HG03103 (cell line): ENCODE measurements at regions not wholly inside any gene's neighbourhood (a gene's known extent, or its start where the extent isn't known, plus 50 kb on each side); places are given as distances from the start of the nearest gene placed in this dataset.

ENCODE experiments used
- ATAC-seq: cut with Tn5 transposase; IDR thresholded peaks from one replicate; pipeline ENCODE4 v1.9.1; 2021; ENCODE audit warnings: low read depth; ENCODE audit not compliant: unreplicated experiment

DNA sequence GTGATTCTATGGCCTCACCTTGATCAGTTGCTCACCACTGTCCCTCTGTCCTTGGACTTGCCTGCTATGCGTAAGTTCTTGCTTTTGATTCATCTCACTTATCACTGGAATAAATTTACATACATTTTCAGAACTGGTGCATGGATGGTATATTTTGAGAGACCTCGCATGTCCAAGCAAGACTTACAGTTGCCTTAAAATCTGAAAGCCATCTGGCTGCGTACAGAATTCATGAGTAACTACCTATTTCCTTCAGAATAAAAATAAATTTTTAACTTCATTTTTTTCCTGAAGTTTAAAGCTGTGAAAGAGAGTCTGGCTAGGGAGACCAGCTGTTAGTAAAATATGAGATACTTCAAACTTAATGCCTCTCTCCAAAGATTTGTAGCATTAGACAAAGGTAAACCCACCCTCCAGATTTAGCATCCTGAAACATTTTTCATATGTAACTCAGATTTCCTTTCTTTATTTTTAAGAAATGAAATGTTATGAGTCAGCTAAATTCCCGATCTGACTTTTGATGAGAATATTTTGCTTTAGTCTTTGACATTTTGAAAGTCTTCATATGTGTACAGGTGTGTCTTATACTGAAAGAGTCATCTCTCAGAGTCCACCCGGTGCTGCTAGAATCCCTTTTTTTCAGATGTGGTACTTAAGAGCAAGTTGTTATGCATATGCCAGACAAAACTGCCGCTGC, 136.4 kb upstream of the CELF2 start:
- no peak for ATAC-seq

DNA sequence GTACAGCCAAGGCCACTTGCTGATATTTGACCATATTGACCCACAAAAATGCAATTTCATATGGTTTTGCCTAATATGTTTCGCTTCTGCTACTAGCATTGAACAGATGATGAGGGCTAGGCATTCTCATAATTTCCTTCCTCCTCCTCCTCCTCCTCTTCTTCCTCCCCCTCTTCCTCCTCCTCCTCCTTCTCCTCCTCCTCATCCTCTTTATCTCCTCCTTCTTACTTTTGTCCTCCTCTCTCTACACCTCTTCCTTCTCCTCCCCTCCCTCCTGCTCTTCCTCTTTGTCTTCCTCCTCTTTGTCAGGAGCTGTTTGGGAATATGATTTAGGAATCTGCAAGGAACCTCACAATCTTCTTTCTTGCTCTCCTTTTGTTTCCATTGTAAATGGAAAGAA, 133.9 kb upstream of the CELF2 start:
- ATAC-seq = no peak

DNA sequence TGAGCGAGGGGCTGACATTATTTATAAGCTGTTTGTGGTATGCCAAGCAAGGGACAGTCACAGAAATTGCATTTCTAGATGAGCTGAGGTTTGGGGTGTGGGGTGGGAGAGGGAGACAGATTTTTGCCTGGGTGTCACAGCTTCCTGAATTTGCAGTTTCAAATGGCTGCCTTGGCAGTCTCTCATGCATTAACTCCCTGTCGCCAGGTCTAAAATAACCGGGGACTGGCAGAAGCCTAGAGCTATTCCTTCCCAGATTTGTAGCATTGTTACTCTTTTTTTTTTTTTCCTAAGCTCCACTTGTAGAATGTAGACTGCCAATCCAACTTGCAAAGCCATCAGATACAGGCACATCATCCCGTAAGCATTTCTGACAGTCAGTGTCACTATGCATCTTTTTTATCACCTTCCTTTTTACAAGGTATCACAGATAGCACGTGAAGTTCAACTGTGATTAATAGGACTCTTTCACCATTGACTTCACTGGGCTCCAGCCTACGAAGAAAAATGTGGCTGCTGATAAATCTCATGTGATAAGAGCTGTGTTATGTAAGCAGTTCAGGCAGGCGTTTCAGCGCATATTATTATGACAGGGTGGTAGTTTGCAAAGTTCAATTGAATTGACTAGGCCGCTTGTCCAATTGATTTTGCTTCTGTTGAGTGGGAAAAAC, 130.7 kb upstream of the CELF2 start:
- ATAC-seq = no peak

DNA sequence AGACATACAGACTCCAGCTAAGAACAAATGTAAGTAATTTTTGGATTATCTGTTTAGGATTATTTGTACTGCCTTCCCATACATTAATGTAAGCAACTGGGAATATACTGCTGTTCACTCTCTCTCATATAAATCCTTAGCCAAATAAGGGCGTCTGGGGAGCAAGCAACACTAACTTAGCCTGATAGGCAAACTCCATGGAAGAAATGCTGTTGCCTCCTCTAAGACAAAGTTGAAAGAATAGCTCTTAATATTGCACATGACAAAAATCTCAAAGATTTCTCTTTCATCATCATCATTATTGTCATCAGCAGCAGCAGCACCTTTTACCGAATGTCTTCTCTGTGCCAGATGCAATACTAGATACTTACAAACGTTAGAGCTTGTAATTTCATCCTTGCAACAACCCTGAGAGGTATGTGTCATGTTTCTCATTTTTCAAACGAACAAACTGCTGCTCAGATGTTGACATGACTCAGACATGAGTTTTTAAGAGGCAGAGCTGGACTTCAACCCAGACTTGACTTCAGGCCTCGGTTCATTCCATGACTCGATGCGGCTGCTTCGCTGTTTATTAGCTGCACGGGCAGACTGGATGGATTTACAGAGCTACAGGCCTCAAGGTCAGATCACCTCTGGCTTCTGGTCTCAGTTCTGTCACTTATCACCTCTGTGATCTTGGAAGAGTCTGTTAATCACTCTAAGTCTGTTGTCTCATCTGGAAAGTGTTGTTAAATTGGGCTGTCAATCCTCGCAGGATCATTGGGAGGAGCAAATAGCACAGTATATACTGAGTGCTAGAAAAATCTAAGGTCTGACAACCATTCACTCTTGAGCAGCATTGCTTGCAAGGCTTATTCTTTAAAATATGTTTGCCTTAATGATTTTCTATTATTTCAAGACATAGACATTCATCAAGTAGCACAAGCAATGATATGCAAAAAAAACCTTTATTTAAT, 126.3 kb upstream of the CELF2 start:
- ATAC-seq = no peak

DNA sequence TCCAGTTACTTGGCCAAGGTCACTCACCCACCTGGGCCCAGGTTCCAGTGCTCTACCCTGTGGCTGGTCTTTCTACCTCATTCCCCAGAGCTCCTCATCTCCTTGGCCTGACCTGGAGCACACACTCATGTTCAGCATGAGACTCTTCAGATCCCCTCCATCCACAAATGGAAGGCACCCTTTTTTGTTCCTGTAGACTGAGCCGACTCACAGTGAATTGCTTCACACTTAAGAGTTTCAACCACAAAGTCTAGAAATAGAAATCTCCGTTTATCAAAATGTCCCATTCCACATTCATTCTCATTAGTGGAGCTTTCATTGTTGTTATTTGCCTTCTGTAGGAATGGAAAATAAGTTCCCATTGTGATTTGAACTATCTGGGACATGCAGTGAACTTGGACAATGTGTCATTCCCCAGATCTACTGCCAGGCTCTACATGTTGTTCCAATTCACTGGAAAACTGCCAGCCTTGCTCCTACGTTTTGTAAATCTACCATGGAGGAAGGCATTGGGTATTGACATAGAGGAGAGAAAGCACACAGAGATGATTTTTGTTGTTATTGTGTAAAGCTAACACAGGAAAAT, 125.3 kb upstream of the CELF2 start:
- ATAC-seq = no peak

DNA sequence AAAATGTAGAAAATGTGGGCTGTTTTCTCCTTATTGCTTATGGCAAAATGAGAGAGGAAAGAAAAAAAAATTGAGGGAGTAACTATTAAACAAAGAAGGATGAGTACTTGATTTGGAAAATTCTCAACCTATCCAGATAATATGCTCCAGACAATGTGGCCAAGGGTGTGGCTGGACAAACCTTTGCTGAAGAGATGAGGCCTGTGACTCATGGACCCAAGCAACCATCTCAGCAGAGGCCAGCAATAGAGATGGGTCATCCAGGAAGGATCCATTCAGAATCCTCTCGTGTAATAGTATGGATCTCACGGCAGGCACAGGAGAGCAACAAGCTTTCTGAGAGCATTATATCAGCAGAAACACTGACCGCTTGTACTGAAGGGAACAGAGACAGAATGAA, 120.3 kb upstream of the CELF2 start:
- ATAC-seq = no peak

DNA sequence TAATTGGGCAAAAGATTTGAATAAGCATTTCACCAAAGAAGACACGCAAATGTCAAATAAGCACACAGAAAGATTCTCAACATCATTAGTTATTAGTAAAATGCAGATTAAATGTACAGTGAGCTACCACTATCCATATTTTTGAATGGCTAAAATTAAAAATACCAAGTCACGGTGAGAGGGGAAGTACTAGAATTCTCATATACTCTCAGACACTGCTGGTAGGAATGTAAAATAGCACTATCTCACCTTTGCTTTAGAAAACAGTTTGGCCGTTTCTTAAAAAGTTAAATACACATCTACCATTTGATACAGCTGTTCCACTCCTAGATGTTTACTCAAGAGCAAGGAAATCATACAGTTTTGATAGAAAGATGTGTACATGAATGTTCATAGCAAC, 115.8 kb upstream of the CELF2 start:
- no peak for ATAC-seq

DNA sequence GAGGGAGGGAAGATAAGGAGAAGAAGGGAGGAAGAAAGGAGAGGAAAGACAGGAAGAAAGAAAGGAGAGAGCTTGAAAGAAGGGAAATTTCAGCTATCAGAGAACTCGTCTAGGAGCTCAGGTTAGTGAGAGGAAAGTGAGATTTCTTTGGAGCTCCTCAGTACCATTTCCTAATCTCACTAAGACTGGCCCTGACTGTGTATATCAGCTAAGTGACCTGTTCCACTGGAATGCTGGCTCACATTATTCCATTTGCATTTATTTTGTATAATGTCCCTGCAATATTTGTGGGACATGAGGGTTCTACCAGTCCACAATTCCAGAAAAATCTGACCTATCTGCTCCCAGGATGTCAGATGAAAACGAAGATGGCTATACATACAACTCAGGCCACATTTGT, 114.7 kb upstream of the CELF2 start:
- ATAC-seq = no peak

DNA sequence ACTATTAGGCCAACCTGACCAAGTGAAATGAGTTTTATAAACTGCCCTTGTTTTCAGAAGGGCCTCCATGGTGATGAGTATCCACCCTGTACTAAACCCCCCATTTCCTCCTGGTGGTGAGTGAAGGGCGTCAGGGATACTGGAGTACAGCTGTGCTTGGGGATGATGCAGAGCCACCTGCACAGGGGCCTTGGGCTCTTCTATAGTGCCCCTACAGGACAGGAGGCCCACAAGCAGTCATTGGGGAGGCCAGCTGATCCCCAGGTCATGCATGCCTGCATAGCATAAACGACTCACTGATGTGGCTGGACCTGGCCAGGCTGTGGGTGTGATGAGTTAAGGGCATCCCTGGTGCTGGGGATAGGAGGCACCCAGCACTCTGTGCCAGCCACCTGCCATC, 114.1 kb upstream of the CELF2 start:
- no peak for ATAC-seq

DNA sequence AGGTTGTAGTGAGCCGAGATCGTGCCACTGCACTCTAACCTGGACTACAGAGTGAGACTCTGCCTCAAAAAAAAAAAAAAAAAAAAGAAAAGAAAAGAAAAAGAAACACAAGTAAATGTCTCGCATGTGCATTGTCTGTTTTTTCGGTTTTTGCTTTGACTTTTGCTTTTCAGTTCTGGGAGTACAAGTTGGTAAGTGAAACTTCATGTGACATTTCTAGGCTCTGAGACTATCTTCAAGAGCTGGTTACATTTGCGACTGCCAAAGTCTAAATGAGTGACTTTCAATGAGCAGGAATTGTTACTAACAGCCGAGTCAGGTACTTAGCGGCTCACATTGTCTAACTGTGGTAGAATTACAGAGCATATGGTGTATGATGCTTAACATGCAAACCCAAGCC, 107.0 kb upstream of the CELF2 start:
- ATAC-seq = no peak

DNA sequence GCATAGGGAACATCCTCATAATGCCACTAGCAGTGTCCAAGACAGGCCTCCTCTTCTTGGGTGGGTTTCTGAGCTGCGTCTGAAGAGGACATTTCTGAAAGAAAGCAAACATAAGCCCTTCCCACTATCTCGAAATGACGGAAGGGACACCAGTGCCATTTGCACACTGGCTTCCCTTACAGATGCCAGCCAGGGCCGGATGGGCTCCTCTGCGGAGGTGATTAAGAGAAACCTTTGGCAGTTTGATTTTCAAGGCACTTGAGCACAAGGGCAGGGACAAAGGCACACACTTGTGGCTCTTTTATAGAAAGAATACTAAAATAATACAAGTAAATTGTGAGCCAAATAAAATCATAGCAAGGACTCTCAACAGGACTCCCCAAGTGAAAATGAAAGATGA, 106.6 kb upstream of the CELF2 start:
- ATAC-seq = no peak

DNA sequence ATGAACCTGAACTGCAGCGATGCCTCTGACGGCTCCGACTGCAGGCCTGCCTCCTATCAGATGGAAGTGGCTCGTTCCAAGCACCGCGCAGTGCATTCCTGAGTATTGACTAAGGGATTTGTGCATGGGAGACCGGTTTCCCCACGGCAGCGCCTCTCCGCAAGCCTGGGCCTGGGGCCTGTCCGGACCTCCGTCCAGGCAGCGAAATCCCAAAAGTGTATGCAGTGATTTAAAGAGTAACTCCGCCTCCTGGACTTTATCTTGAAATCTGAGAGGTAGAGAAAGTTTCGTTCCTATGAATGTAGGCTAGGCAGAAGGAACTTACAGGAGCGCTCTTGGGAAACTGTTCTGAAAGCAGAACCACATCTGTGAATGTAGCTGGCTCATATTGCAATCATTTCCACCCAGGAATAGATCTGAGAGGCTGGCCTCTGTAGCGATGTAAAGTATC, 106.2 kb upstream of the CELF2 start:
- ATAC-seq = no peak

DNA sequence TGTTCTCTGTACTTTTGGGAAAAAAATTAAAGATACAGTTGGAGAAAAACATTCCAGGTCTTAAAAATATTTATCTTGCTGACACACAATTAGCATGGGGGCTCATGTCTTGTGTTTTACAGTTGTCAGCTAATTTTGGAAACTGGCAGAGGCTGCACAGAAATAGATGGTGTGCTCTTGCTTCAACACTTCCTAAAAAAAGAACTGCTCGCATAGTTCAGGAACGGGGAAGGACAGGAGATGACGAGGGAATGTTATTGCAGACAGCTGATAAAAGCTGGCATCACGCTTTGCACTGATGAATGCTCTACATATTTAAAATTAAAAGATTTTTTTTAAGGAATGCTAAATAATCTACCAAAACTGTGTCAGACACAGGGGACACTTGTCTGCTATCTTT, 103.5 kb upstream of the CELF2 start:
- ATAC-seq = no peak

DNA sequence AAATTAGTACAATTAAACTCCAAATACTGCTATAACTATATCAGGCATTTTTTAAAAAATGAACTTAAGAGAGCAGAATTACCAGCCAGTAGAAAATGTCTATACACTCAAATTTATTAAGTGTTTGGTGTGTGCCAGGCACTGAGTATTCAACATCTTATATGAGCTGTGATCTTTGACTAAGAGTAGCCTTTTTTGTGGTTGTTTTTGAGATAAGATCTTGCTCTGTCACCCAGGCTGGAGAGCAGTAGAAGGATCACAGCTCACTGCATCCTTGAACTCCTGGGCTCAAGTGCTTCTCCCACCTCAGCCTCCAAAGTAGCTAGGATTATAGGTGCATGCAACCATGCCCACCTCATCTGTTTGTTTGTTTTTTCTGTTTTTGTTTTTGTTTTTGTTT, 102.5 kb upstream of the CELF2 start:
- ATAC-seq = no peak

DNA sequence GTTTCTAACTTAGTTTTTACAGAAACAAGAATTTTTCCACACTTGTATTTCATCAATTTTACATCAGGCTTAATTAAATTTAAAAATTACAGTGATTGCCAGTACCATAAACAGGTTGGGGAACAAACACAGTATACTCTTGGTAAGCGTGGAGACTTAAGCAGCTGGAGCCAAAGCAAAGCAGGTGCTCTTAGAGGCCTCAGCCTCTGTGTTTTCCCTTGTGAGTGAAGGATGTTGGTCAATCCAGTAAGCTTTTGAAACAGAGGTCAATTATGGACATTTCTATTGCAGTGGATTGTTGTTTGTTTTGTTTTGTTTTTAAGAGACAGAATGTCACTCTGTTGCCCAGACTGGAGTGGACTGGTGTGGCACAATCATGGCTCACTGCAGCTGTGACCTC, 100.6 kb upstream of the CELF2 start:
- ATAC-seq = no peak

DNA sequence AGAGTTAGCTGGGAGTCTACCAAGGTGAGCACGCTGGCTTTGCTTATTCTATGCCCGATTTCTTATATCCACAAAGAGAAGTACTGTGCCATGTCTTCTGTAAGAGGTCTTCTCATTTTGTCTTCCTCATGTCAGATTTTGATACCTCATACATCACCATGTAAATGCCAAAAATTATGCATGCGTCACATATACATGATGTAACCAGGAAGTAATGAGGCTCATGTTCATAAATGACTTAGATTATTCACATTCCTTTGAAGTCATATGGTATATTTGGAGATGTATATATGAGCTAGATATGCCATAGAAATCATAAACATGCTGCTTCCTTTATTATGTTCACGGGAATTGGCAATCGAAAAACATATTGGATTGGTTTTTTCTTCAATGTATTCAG, 97.7 kb upstream of the CELF2 start:
- no peak for ATAC-seq

DNA sequence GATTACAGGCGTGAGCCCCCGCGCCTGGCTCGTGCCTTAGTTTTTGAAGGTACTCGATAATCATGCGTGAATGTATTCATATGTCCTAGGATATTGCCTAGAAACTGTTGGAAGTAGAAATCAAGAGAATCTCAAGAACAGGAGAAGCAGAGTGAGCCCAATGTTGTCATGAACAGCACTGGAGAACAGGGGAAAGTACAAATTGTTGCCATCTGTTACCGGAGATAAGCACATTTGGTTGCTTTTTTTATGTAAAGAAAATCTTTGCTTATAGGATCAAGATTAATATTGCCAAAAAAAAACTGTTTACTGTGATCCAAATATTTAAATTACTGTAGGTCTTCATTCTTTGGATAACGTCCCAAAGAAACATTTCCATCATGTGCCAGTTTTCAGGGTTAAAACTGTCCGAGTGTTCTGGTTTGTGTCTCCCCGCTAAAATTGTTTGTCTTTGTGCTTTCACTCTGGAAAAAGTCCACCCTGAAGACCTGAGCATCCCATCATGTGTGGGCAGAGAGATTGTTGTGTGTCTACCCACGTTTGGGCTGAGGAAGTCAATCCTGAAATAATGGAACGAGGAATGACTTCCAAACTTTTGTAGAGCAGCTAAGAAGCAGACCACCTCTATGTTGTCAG, 95.7 kb upstream of the CELF2 start:
- ATAC-seq = no peak

DNA sequence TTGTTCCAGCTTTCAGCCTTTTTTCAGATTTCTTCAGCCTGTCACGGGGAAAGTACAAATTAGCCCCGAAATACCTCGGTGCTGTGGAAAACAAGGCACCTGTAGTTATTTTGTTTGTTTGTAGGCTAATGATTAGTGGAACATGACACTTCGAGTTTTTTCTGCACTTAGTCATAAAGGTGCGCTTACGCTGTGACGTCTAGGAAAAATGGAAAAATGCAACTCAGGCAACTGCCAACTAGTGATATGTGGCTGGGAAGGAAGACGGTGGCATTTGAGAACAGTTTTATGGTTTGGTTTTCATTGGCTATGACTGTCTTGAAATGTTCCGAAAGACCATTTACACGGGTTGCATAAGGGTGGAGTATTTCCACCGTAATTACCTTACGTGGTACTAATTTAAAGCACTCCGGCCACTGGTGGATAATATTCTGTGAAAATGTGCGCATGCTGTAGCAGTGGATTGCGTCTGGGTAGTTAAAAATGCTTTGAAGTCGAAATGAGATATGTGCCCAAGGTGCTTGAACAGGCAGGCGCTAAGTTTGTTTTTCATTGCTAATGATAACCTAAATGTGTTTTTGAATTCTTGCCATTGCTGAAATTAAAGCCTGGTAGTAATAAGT, 94.5 kb upstream of the CELF2 start:
- no peak for ATAC-seq

DNA sequence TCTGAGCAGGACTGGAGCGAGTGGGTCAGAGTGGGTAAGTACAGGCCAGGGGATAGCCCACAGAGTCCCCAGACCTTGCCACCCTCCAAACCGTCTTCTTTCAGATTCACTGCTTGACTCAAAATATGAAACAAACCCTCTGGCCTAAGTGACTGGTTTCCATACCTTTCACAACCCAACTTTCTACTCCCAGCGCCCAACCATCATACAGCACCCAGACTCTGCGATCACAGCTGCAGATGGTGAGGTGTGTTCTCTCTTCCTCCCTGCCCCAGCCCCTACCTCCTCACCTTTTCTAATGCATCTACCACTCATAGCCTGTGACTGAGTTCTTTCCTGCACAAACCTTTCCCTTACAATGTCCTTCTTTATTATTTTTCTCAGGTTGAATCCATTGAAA, 92.0 kb upstream of the CELF2 start:
- ATAC-seq = no peak

DNA sequence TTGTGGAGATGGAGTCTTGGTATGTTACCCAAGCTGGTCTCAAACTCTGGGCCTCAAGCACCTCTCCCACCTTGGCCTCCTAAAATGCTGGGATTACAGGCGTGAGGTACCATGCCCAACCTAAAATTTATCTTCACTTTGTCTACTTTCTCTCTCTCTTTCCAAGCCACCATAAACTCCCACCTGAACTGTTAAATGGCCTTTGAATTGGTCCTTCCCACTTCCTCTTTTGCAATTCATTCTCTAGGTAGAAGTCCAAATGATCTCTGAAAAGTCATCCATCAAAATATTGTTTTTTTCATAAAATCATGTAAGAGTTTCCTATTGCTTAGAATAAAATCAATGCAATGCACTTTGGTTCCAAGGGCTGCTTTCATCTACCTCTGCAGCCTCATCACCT, 90.1 kb upstream of the CELF2 start:
- ATAC-seq = no peak
